HepG2 (cell line): ENCODE measurements at regions not wholly inside any gene's neighbourhood (a gene's known extent, or its start where the extent isn't known, plus 50 kb on each side); places are given as distances from the start of the nearest gene placed in this dataset.

Experiments
- ATAC-seq: fragments of 200-7000 bp; cut with Tn5 transposase; 3 replicates; pipeline ENCODE4 v1.9.1; 2020; ENCODE audit warnings: mild to moderate bottlenecking, moderate library complexity
- BruUV-seq: library from RNA; stranded (reverse); fragments of 400-500 nt; replicated peaks from 2 replicates; lab custom pipeline; 2021; lab: Mats Ljungman, UMichigan
- CTCF ChIA-PET: fragments of 300-600 bp; formaldehyde crosslinking; extraction: SDS; loops from one replicate; lab custom pipeline; 2021; ENCODE audit warnings: low total read pairs, inconsistent platforms, low intra/inter-chr PET ratio; lab: Yijun Ruan, JAX
- POLR2A ChIA-PET: fragments of 350-600 bp; sonication (Branson Sonifier 250); formaldehyde crosslinking; loops from one replicate; lab custom pipeline; 2020; ENCODE audit warnings: antibody characterized with exemption, inconsistent platforms; lab: Yijun Ruan, JAX
- DNase-seq: peaks from one replicate; pipeline ENCODE4 v3.0.0-alpha.2; 2015; ENCODE audit warnings: low spot score
- FAIRE-seq: peaks from 3 replicates; lab custom pipeline; 2011; peaks lifted over from hg19 to GRCh38; lab: Jason Lieb, UNC
- H2AFZ ChIP-seq: one replicate; pipeline ENCODE4 v1.6.1; 2011; ENCODE audit warnings: low read length, inconsistent platforms
- H3K27ac ChIP-seq: fragments of 300-600 bp; 3 replicates; pipeline ENCODE4 v1.8.0; 2011; ENCODE audit warnings: mixed run types, mild to moderate bottlenecking, mixed read lengths, low read length, inconsistent platforms; ENCODE audit not compliant: insufficient read depth; ENCODE audit errors: extremely low read length
- H3K27me3 ChIP-seq, 2 experiments: fragments of 200-600 bp in 1 of 2; 2 replicates in 1 of 2; 3 replicates in 1 of 2; pipeline versions ENCODE4 v1.6.0 to v1.8.0; 2011; ENCODE audit warnings: low read length in 2 of 2, mild to moderate bottlenecking in 2 of 2, moderate library complexity in 2 of 2, inconsistent platforms in 1 of 2; ENCODE audit not compliant: insufficient read depth in 2 of 2, control insufficient read depth in 1 of 2
- H3K36me3 ChIP-seq, 2 experiments: fragments of 200-600 bp in 1 of 2; replicated peaks in 1 of 2; 2 replicates in 1 of 2; 3 replicates in 1 of 2; pipeline versions ENCODE4 v1.5.1 to v1.8.0; 2011; ENCODE audit warnings: low read length in 2 of 2, inconsistent platforms in 1 of 2; ENCODE audit not compliant: insufficient read depth in 2 of 2, control insufficient read depth in 1 of 2
- H3K4me1 ChIP-seq: 2 replicates; pipeline ENCODE4 v1.5.1; 2012; ENCODE audit warnings: low read length, inconsistent platforms; ENCODE audit not compliant: insufficient read depth
- H3K4me2 ChIP-seq: 2 replicates; pipeline ENCODE4 v1.6.0; 2011; ENCODE audit warnings: low read depth, low read length, inconsistent platforms
- H3K4me3 ChIP-seq, 3 experiments: fragments of 200-600 bp in 1 of 3; sonication (generic), shearing (Covaris generic) in 1 of 3; replicated peaks in 1 of 3; 2 replicates each; pipeline ENCODE4 v1.5.1; 2011 to 2016; ENCODE audit warnings: low read length in 3 of 3, inconsistent platforms in 2 of 3, low read depth in 2 of 3, mild to moderate bottlenecking in 2 of 3, control low read depth in 1 of 3, mixed read lengths in 1 of 3; ENCODE audit not compliant: insufficient read depth in 1 of 3
- H3K79me2 ChIP-seq: one replicate; pipeline ENCODE4 v1.6.1; 2011; ENCODE audit warnings: low read length, inconsistent platforms; ENCODE audit not compliant: insufficient read depth
- H3K9ac ChIP-seq: 2 replicates; pipeline ENCODE4 v1.6.0; 2011; ENCODE audit warnings: mild to moderate bottlenecking, low read depth, low read length, inconsistent platforms; ENCODE audit not compliant: insufficient read depth
- H3K9me3 ChIP-seq: 2 replicates; pipeline ENCODE4 v1.5.1; 2012; ENCODE audit warnings: mild to moderate bottlenecking, low read length
- H4K20me1 ChIP-seq: 2 replicates; pipeline ENCODE4 v1.6.0; 2011; ENCODE audit warnings: inconsistent platforms, mild to moderate bottlenecking, low read length, moderate library complexity; ENCODE audit not compliant: insufficient read depth
- FOXA3 ChIP-seq: IDR thresholded peaks from 2 replicates; pipeline ENCODE4 v1.6.1; 2016; ENCODE audit warnings: missing genetic modification reagents, missing compliant biosample characterization
- MXI1 ChIP-seq: IDR thresholded peaks from 3 replicates; pipeline ENCODE4 v1.6.1; 2012; ENCODE audit warnings: low read depth, low read length, inconsistent platforms, borderline replicate concordance
- RFX1 ChIP-seq: fragments of 450-650 bp; IDR thresholded peaks from 2 replicates; pipeline ENCODE4 v1.6.1; 2017
- ZNF224 ChIP-seq: sonication (generic); formaldehyde crosslinking; IDR thresholded peaks from 2 replicates; pipeline ENCODE4 v1.5.0; 2020; ENCODE audit warnings: mild to moderate bottlenecking, missing genetic modification reagents
- WGBS: methylation state at CpG from one replicate; pipeline ENCODE4 v1.1.6; 2017; ENCODE audit warnings: low lambda C conversion rate; 5-methylcytosine and 5-hydroxymethylcytosine counted together
- in situ Hi-C: cut with HindIII; loops from 2 replicates; pipeline ENCODE4 v1.10.0; 2017; ENCODE audit warnings: low pct_unique_long_range_greater_than_20kb; ENCODE audit not compliant: extremely low pct_ligation_motif_present
- intact Hi-C: fragments of 100-400 bp; cut with micrococcal nuclease; formaldehyde crosslinking; loops from one replicate; pipeline ENCODE4 v1.10.0; 2022; ENCODE audit not compliant: unreplicated experiment
- TF ChIP-seq, protein P1 (sequence below): sonication (generic); formaldehyde crosslinking; IDR thresholded peaks from 2 replicates; pipeline ENCODE4 v1.5.1; 2020; ENCODE audit warnings: missing genetic modification reagents, mild to moderate bottlenecking, borderline replicate concordance
- TF ChIP-seq, protein P2 (sequence below): IDR thresholded peaks from 2 replicates; pipeline ENCODE4 v1.6.1; 2018; ENCODE audit warnings: missing genetic modification reagents

DNA sequence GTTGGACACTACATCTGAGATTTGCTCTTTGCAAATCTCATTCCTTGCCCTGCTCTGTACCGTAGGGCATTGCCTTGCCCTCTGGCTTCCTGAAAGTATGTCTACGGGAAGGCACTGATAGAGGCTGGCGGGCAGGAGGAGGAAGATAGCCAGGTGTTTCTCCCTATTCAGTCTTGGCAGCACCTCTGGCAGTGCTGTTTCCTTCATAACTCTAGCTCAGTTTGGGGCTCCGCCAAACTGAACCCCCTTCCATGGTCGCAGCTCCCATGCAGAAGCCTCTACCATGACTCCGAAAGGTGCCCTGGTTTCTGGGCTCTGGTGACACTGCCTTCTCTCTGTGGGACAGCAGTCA, 122.3 kb upstream of the PRR20G start:
- CTCF ChIA-PET: no interaction called here
- Histone ChIP-seq H3K27me3 (peaks cover 6 to 57% of the 10 kb centered on the region in 2 experiments; a peak in 4 of 5 replicates), H3K9ac (no peak overlapping the region), H3K4me1 (no peaks in the 10 kb centered on the region)
- in situ Hi-C loops: no loop called here
- TF ChIP-seq RFX1 (no peak), MXI1 (no peak), FOXA3 (CRISPR knock-in tag) (no peak), ZNF224 (CRISPR knock-in tag) (no peak)
- TF ChIP-seq, protein P1, sequence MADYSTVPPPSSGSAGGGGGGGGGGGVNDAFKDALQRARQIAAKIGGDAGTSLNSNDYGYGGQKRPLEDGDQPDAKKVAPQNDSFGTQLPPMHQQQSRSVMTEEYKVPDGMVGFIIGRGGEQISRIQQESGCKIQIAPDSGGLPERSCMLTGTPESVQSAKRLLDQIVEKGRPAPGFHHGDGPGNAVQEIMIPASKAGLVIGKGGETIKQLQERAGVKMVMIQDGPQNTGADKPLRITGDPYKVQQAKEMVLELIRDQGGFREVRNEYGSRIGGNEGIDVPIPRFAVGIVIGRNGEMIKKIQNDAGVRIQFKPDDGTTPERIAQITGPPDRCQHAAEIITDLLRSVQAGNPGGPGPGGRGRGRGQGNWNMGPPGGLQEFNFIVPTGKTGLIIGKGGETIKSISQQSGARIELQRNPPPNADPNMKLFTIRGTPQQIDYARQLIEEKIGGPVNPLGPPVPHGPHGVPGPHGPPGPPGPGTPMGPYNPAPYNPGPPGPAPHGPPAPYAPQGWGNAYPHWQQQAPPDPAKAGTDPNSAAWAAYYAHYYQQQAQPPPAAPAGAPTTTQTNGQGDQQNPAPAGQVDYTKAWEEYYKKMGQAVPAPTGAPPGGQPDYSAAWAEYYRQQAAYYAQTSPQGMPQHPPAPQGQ (CRISPR knock-in tag): no peak
- TF ChIP-seq, protein P2, sequence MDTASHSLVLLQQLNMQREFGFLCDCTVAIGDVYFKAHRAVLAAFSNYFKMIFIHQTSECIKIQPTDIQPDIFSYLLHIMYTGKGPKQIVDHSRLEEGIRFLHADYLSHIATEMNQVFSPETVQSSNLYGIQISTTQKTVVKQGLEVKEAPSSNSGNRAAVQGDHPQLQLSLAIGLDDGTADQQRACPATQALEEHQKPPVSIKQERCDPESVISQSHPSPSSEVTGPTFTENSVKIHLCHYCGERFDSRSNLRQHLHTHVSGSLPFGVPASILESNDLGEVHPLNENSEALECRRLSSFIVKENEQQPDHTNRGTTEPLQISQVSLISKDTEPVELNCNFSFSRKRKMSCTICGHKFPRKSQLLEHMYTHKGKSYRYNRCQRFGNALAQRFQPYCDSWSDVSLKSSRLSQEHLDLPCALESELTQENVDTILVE (CRISPR knock-in tag): no peak
- TF ChIP-seq, all 625 proteins: peak for 0
- Histone ChIP-seq H3K9me3 (no peaks in the 10 kb centered on the region), H3K4me3 (no peak overlapping the region), H3K36me3 (no peaks in the 10 kb centered on the region), H2AFZ (no peak overlapping the region), H4K20me1 (no peaks in the 10 kb centered on the region), H3K27ac (no peak overlapping the region), H3K4me2 (no peak overlapping the region), H3K79me2 (no peaks in the 10 kb centered on the region)
- DNase-seq (no peak), FAIRE-seq (no peak), ATAC-seq (no peak)
- POLR2A ChIA-PET: no interaction called here
- WGBS: 40% methylated on average over 3 of the region's 6 CpGs
- no TSS peak for BruUV-seq
- intact Hi-C loops: no loop called here
